Esophagus muscularis mucosa (tissue), 4 donors: ENCODE measurements at regions not wholly inside any gene's neighbourhood (a gene's known extent, or its start where the extent isn't known, plus 50 kb on each side); places are given as distances from the start of the nearest gene placed in this dataset.

ENCODE experiments used
- CTCF ChIP-seq, 3 experiments: fragments of 200-600 bp in 2 of 3; fragments of 450-650 bp in 1 of 3; sonication (generic) in 2 of 3; IDR thresholded peaks; one replicate each; pipeline ENCODE4 v1.5.1; 2017 to 2019; ENCODE audit warnings: antibody characterized with exemption in 3 of 3, mild to moderate bottlenecking in 2 of 3, moderate library complexity in 1 of 3
- EP300 ChIP-seq: sonication (generic); formaldehyde crosslinking; IDR thresholded peaks from one replicate; pipeline ENCODE4 v1.6.1; 2017; ENCODE audit warnings: antibody characterized with exemption
- POLR2A ChIP-seq: fragments of 450-650 bp; IDR thresholded peaks from one replicate; pipeline ENCODE4 v1.6.1; 2017; ENCODE audit warnings: antibody characterized with exemption, moderate library complexity, mild to moderate bottlenecking, low read depth
- POLR2AphosphoS5 ChIP-seq, 2 donors: sonication (generic); formaldehyde crosslinking; IDR thresholded peaks; one replicate each; pipeline ENCODE4 v1.6.1; 2017; ENCODE audit warnings: antibody characterized with exemption in 2 of 2

GRCh38 chr5:67996596-67996995 is 219.0 kb upstream of the PIK3R1 start:
- TF ChIP-seq CTCF (IDR thresholded peaks at IDR 0.05) (no peak), EP300 (no peak), POLR2AphosphoS5 (IDR thresholded peaks at IDR 0.05) (no peak), POLR2A (no peak)
